IMR-90 (cell line): ENCODE measurements at regions not wholly inside any gene's neighbourhood (a gene's known extent, or its start where the extent isn't known, plus 50 kb on each side); places are given as distances from the start of the nearest gene placed in this dataset.

ENCODE experiments used
- ATAC-seq: fragments of 200-7000 bp; cut with Tn5 transposase; 2 replicates; pipeline ENCODE4 v1.9.1; 2020; ENCODE audit warnings: low read depth, mild to moderate bottlenecking, moderate library complexity
- BruUV-seq: library from RNA; stranded (reverse); fragments of 400-500 nt; replicated peaks from 2 replicates; lab custom pipeline; 2021; lab: Mats Ljungman, UMichigan
- CTCF ChIA-PET: fragments of 300-600 bp; formaldehyde crosslinking; extraction: SDS; loops from one replicate; lab custom pipeline; 2021; ENCODE audit warnings: antibody characterized with exemption; lab: Yijun Ruan, JAX
- POLR2A ChIA-PET: fragments of 300-600 bp; sonication (Branson Sonifier 250); formaldehyde crosslinking; loops from one replicate; lab custom pipeline; 2022; ENCODE audit warnings: antibody characterized with exemption; ENCODE audit not compliant: unreplicated experiment; lab: Charles Lee
- DNase-seq: peaks from one replicate; pipeline ENCODE4 v3.0.0; 2013
- H2AFZ ChIP-seq: replicated peaks from 2 replicates; pipeline ENCODE3; 2013; ENCODE audit warnings: low read length, mild to moderate bottlenecking; ENCODE audit not compliant: poor library complexity
- H2AK5ac ChIP-seq: 2 replicates; pipeline ENCODE4 v1.6.1; 2013; ENCODE audit warnings: low read depth, low read length, inconsistent platforms
- H2AK9ac ChIP-seq: replicated peaks from 2 replicates; pipeline ENCODE3; 2013; ENCODE audit warnings: mild to moderate bottlenecking, low read depth, low read length, moderate library complexity; ENCODE audit not compliant: poor library complexity
- H2BK120ac ChIP-seq: 2 replicates; pipeline ENCODE4 v1.6.1; 2013; ENCODE audit warnings: low read depth, low read length, inconsistent platforms
- H2BK15ac ChIP-seq: 3 replicates; pipeline ENCODE4 v1.6.1; 2013; ENCODE audit warnings: low read depth, low read length, inconsistent platforms
- H2BK20ac ChIP-seq: 2 replicates; pipeline ENCODE4 v1.6.1; 2013; ENCODE audit warnings: low read depth, mild to moderate bottlenecking, inconsistent platforms, low read length, moderate library complexity
- H2BK5ac ChIP-seq: 2 replicates; pipeline ENCODE4 v1.6.1; 2013; ENCODE audit warnings: mild to moderate bottlenecking, low read depth, low read length, inconsistent platforms; ENCODE audit not compliant: poor library complexity, severe bottlenecking
- H3K14ac ChIP-seq: replicated peaks from 2 replicates; pipeline ENCODE4 v1.6.1; 2013; ENCODE audit warnings: low read depth, low read length, inconsistent platforms
- H3K18ac ChIP-seq: 2 replicates; pipeline ENCODE4 v1.6.1; 2013; ENCODE audit warnings: low read depth, low read length, control low read depth
- H3K23ac ChIP-seq: 2 replicates; pipeline ENCODE4 v1.6.1; 2013; ENCODE audit warnings: low read depth, low read length, inconsistent platforms
- H3K27ac ChIP-seq: 2 replicates; pipeline ENCODE4 v1.5.1; 2013; ENCODE audit warnings: mild to moderate bottlenecking, control low read depth, low read length; ENCODE audit not compliant: insufficient read depth
- H3K27me3 ChIP-seq: 2 replicates; pipeline ENCODE4 v1.6.1; 2013; ENCODE audit warnings: low read length; ENCODE audit not compliant: control insufficient read depth, insufficient read depth
- H3K36me3 ChIP-seq: 2 replicates; pipeline ENCODE4 v1.6.1; 2013; ENCODE audit warnings: low read length, mixed read lengths; ENCODE audit not compliant: control insufficient read depth, insufficient read depth
- H3K4ac ChIP-seq: 2 replicates; pipeline ENCODE4 v1.6.1; 2013; ENCODE audit warnings: low read depth, low read length, inconsistent platforms
- H3K4me1 ChIP-seq: 2 replicates; pipeline ENCODE4 v1.6.1; 2013; ENCODE audit warnings: low read length, mixed read lengths; ENCODE audit not compliant: control insufficient read depth, insufficient read depth
- H3K4me2 ChIP-seq: 2 replicates; pipeline ENCODE4 v1.6.1; 2013; ENCODE audit warnings: low read depth, mild to moderate bottlenecking, control low read depth, low read length, moderate library complexity
- H3K4me3 ChIP-seq: 2 replicates; pipeline ENCODE4 v1.5.1; 2013; ENCODE audit warnings: low read depth, mild to moderate bottlenecking, control low read depth, low read length, moderate library complexity; ENCODE audit not compliant: insufficient read depth
- H3K56ac ChIP-seq: 2 replicates; pipeline ENCODE4 v1.6.1; 2013; ENCODE audit warnings: low read length, inconsistent platforms; ENCODE audit not compliant: insufficient read depth; ENCODE audit errors: extremely low read depth
- H3K79me1 ChIP-seq, 2 experiments: 2 replicates each; pipeline ENCODE4 v1.6.1; 2013; ENCODE audit warnings: low read length in 2 of 2, inconsistent platforms in 1 of 2, low read depth in 1 of 2
- H3K9ac ChIP-seq: 2 replicates; pipeline ENCODE4 v1.6.1; 2013; ENCODE audit warnings: low read depth, low read length, control low read depth
- H3K9me1 ChIP-seq: 2 replicates; pipeline ENCODE4 v1.6.1; 2013; ENCODE audit warnings: low read length, inconsistent platforms; ENCODE audit not compliant: insufficient read depth
- H3K9me3 ChIP-seq: 2 replicates; pipeline ENCODE4 v1.6.1; 2013; ENCODE audit warnings: low read length; ENCODE audit not compliant: control insufficient read depth, insufficient read depth
- H4K20me1 ChIP-seq: 2 replicates; pipeline ENCODE4 v1.6.1; 2013; ENCODE audit warnings: low read length, inconsistent platforms; ENCODE audit not compliant: insufficient read depth
- H4K5ac ChIP-seq: 2 replicates; pipeline ENCODE4 v1.6.1; 2013; ENCODE audit warnings: mild to moderate bottlenecking, low read depth, low read length, control low read depth
- H4K8ac ChIP-seq, 2 experiments: 2 replicates each; pipeline ENCODE4 v1.6.1; 2013; ENCODE audit warnings: low read depth in 2 of 2, low read length in 2 of 2, control low read depth in 1 of 2, inconsistent platforms in 1 of 2
- H4K91ac ChIP-seq: 2 replicates; pipeline ENCODE4 v1.6.1; 2013; ENCODE audit warnings: low read depth, low read length, inconsistent platforms; ENCODE audit not compliant: insufficient read depth
- BHLHE40 ChIP-seq: fragments of 150-350 bp; IDR thresholded peaks from 2 replicates; pipeline ENCODE4 v1.6.1; 2016; ENCODE audit warnings: mild to moderate bottlenecking, low read depth, low read length
- FOS ChIP-seq: fragments of 150-350 bp; IDR thresholded peaks from 2 replicates; pipeline ENCODE4 v1.6.1; 2016; ENCODE audit warnings: low read depth, low read length
- MAFK ChIP-seq: IDR thresholded peaks from 2 replicates; pipeline ENCODE4 v1.6.1; 2012; ENCODE audit warnings: low read depth, low read length, improper control_type of control experiment
- SMC3 ChIP-seq: fragments of 150-350 bp; IDR thresholded peaks from 2 replicates; pipeline ENCODE4 v1.6.1; 2016; ENCODE audit warnings: low read depth, mild to moderate bottlenecking, antibody characterized with exemption, low read length, moderate library complexity
- WGBS, 2 experiments: methylation state at CpG; one replicate each; pipeline versions ENCODE4 v1.1.5 to v1.1.7; 2013; ENCODE audit warnings: missing lambda C conversion rate in 2 of 2; ENCODE audit not compliant: insufficient read length in 1 of 2; ENCODE audit errors: extremely low coverage in 2 of 2; 5-methylcytosine and 5-hydroxymethylcytosine counted together
- dilution Hi-C: fragments of 300-500 bp; cut with HindIII; formaldehyde crosslinking; loops from one replicate; pipeline ENCODE4 v1.14.3; 2018; ENCODE audit warnings: low sequenced_read_pairs; ENCODE audit not compliant: unreplicated experiment
- in situ Hi-C: fragments of 300-500 bp; cut with MboI; formaldehyde crosslinking; loops from 3 replicates; pipeline ENCODE4 v1.14.3; 2019; ENCODE audit warnings: low sequenced_read_pairs, inconsistent platforms, mixed read lengths
- intact Hi-C: fragments of 100-400 bp; cut with micrococcal nuclease; formaldehyde crosslinking; loops from 2 replicates; pipeline ENCODE4 v1.10.0; 2022

GRCh38 chr10:4125776-4126175 is 340.8 kb upstream of the KLF6 start:
- no peak overlapping the region for H2BK5ac ChIP-seq
- BruUV-seq: no TSS peak
- H4K5ac ChIP-seq: no peak overlapping the region
- no peak overlapping the region for H3K27ac ChIP-seq
- no peak overlapping the region for H3K56ac ChIP-seq
- no peak overlapping the region for H2AFZ ChIP-seq
- no peak overlapping the region for H2AK5ac ChIP-seq
- WGBS, 2 experiments: no CpG with 5 or more reads among the region's 1 CpG
- H2BK120ac ChIP-seq: no peak overlapping the region
- no peaks in the 10 kb centered on the region for H3K27me3 ChIP-seq
- in situ Hi-C loops: no loop called here
- H3K36me3 ChIP-seq: no peaks in the 10 kb centered on the region
- H4K91ac ChIP-seq: no peak overlapping the region
- no peak overlapping the region for H3K18ac ChIP-seq
- H3K9me1 ChIP-seq: peaks cover 10% of the 10 kb centered on the region; the same call in 1 of the 2 replicates
- H3K14ac ChIP-seq: no peak overlapping the region
- H4K20me1 ChIP-seq: no peaks in the 10 kb centered on the region
- TF ChIP-seq MAFK (no peak), SMC3 (no peak), BHLHE40 (no peak), FOS (no peak)
- peaks cover 3% of the 10 kb centered on the region for H3K4me1 ChIP-seq
- dilution Hi-C loops: no loop called here
- CTCF ChIA-PET: no interaction called here
- POLR2A ChIA-PET: no interaction called here
- H3K9me3 ChIP-seq: peaks cover 6% of the 10 kb centered on the region
- intact Hi-C loops: no loop called here
- no peak for ATAC-seq
- H2BK20ac ChIP-seq: no peak overlapping the region
- H2BK15ac ChIP-seq: no peak overlapping the region
- H3K79me1 ChIP-seq: 0 out of 4 replicates have a peak, but pooled peaks cover 0 to 5% of the 10 kb centered on the region in 2 experiments
- no peak overlapping the region for H3K4ac ChIP-seq
- H3K4me2 ChIP-seq: no peak overlapping the region
- H2AK9ac ChIP-seq: no peak overlapping the region
- H3K23ac ChIP-seq: no peak overlapping the region
- H3K9ac ChIP-seq: no peak overlapping the region
- DNase-seq: no peak
- H3K4me3 ChIP-seq: no peak overlapping the region
- H4K8ac ChIP-seq: no peak overlapping the region
